Cardiac fibroblast (primary cell): ENCODE measurements at regions not wholly inside any gene's neighbourhood (a gene's known extent, or its start where the extent isn't known, plus 50 kb on each side); places are given as distances from the start of the nearest gene placed in this dataset.

Source experiments
- DNase-seq, 2 donors: peaks; one replicate each; pipeline versions ENCODE4 v3.0.0 to v3.0.0-alpha.2; 2010; ENCODE audit warnings: low read depth in 2 of 2
- H3K4me3 ChIP-seq, 2 donors: replicated peaks in 1 of 2; 1 replicate in 1 of 2; 2 replicates in 1 of 2; pipeline ENCODE4 v1.5.1; 2011; ENCODE audit warnings: low read depth in 2 of 2, low read length in 2 of 2, mild to moderate bottlenecking in 2 of 2, moderate library complexity in 1 of 2
- TF ChIP-seq, protein P1 (sequence below): IDR thresholded peaks from one replicate; pipeline ENCODE4 v1.5.1; 2011; ENCODE audit warnings: low read depth, mild to moderate bottlenecking, low read length, inconsistent platforms

DNA sequence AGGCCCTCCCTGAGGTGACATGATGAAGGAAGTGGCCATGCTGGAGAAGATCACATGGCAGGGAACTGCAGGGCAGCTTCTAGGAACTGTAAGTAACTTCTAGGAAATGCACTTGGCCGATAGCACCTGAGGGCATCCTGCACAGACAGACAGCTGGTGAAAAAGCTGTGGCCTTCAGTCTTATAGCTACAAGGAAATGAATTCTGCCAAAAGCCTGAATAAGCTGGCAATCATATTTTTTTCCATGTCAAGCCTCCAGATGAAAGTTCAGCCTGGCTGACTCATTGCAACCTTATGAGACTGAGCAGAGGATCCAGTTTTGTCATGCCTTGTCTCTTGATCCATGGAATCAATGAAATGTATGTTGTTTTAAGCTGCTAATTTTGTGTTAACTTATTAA, 91.1 kb upstream of the CACNA2D1 start:
- TF ChIP-seq, protein P1, sequence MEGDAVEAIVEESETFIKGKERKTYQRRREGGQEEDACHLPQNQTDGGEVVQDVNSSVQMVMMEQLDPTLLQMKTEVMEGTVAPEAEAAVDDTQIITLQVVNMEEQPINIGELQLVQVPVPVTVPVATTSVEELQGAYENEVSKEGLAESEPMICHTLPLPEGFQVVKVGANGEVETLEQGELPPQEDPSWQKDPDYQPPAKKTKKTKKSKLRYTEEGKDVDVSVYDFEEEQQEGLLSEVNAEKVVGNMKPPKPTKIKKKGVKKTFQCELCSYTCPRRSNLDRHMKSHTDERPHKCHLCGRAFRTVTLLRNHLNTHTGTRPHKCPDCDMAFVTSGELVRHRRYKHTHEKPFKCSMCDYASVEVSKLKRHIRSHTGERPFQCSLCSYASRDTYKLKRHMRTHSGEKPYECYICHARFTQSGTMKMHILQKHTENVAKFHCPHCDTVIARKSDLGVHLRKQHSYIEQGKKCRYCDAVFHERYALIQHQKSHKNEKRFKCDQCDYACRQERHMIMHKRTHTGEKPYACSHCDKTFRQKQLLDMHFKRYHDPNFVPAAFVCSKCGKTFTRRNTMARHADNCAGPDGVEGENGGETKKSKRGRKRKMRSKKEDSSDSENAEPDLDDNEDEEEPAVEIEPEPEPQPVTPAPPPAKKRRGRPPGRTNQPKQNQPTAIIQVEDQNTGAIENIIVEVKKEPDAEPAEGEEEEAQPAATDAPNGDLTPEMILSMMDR: no peak
- no peak overlapping the region for H3K4me3 ChIP-seq
- peak; percentile 58 to 61 for DNase-seq

- H3K4me3 ChIP-seq: no peak overlapping the region
- TF ChIP-seq, protein P1: no peak
- DNase-seq: peak in 1 of 2 donors; percentile 76
Measured at GRCh38 chr7:82530361-82530760, 86.8 kb upstream of the CACNA2D1 start.

DNA sequence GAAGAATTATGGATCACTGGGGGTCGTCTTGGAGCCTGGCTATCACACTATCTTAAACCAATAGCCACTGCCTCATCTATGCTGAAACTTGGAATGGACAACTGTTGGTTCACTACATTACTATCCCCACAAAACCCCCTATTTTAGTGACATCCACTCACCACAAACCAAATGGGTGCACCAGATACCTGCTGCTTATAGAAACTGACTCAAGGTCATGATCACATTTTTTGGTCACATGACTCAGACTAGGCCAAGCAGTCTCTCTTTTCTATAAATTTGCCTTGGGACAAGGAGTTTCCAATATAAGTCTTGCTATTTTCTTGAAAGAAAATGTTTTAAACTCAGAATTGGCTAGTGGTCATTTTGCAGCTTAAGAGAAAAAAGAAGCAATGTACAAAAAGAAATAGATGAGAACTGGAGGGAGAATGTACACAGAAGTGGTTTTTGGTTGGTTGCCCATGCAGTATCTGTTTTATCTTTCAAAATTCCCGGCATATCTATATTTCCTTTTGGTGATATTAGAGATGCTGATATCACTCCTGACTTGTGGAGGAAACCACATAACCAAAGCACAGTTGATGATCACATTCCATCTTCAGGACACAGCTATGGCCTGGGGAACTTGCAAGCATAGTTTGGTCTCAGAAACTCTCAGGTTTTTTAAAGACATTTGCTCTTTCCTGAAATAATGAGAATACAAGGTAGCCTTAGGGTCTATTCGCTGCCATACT, 85.2 kb upstream of the CACNA2D1 start:
- TF ChIP-seq, protein P1: no peak
- no peak overlapping the region for H3K4me3 ChIP-seq
- peak in 1 of 2 donors; percentile 31 for DNase-seq

DNA sequence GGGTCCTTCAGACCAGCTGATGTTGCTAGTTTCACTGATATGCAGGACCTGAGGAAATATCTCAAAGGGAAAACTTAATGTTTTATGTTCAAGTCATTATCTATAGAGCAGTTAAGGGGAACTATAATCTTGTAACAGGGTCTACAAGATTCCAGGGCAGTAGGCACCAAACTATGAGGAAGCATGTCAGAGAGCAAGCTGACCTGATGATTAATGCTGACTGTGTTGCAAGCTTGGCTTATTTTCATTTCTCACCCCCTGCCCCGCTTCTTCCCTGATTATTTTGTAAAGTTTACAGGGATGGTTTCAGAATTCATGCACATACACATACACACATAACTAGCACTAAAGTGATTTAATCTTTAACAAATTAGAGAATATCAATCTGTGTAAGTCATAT, 84.3 kb upstream of the CACNA2D1 start:
- H3K4me3 ChIP-seq: no peak overlapping the region
- peak; percentile 66 to 67 for DNase-seq
- TF ChIP-seq, protein P1: no peak

DNA sequence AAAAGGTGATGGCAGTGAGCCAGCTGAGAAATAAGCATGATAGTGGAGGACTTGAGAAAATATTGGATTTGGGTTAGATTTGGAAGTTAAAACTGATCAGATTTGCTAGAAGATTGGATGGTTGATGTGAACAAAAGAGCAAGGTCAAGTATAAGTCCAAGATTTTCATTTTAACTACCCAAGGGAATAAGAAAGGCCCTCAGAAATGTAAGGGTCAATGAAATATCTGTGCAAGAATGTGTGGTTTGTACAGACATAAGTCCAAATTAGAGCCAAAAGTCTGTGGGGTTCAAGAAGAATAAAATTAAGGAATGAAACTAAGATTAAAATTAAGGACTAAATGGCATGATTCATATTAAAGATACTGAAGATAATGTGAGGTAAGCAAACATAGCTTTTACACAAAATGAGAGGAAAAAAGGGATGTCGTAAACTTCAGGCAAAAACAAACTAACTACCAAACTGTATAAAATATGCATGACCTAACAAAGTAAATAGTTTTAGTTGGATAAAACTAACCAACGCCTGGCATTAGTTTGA, 78.4 kb upstream of the CACNA2D1 start:
- H3K4me3 ChIP-seq: no peak overlapping the region
- DNase-seq: peak; percentile 26 to 35
- TF ChIP-seq, protein P1: no peak

DNA sequence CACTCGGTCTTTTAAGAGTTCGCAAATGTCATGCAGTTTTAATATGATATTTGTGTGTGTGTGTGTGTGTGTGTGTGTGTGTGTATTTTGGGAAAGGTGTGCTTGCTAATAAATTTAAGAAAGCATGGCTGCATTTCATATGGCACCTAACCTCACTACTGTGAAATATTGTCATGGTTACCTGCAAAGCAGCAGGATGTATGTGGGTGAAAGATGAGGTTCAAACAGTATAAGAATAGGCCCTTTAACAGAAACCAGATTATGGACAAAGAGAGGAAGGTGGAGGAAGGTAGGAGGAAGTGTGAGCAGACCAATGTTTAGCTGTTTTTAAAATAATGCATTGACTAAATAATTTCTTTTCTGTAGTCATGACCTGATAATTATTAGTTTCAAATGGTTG, 73.5 kb upstream of the CACNA2D1 start:
- DNase-seq: no peak
- TF ChIP-seq, protein P1: no peak
- no peak overlapping the region for H3K4me3 ChIP-seq
